ENCODE measurements at regions not wholly inside any gene's neighbourhood (a gene's known extent, or its start where the extent isn't known, plus 50 kb on each side); places are given as distances from the start of the nearest gene placed in this dataset.
"Not testable (repeated sequence)": the region's sequence is repeated elsewhere in the genome, so short reads cannot be mapped to it uniquely, and the experiment has no call there.

- ChIA-PET POLR2A (no interaction called here), CTCF (no interaction called here)
- in situ Hi-C loops (cut with HindIII; ENCODE audit: low pct_unique_long_range_greater_than_20kb, low sequenced_read_pairs) (no loop called here), intact Hi-C loops (cut with micrococcal nuclease; ENCODE audit: unreplicated experiment) (no loop called here)
- Histone ChIP-seq H3K27ac (ENCODE audit: low read length) (no peak overlapping the region), H3K36me3 (ENCODE audit: control insufficient read depth, insufficient read depth, low read length) (no peaks in the 10 kb centered on the region), H3K4me1 (ENCODE audit: control insufficient read depth, insufficient read depth, low read length) (no peaks in the 10 kb centered on the region), H3K9me3 (ENCODE audit: control insufficient read depth, insufficient read depth, low read depth, low read length) (no peaks in the 10 kb centered on the region), H3K4me3 (ENCODE audit: low read depth in 2 of 2, low read length in 2 of 2) (no peak overlapping the region), H3K27me3 (ENCODE audit: control insufficient read depth, insufficient read depth, low read length) (peaks cover 4% of the 10 kb centered on the region; the same call in 1 of the 2 replicates)
- no peak for DNase-seq (ENCODE audit: low read depth, low spot score)
- TF ChIP-seq REST (IDR thresholded peaks at IDR 0.05; ENCODE audit: insufficient read depth in 1 of 2, low read depth in 2 of 2, low read length in 1 of 2) (no peak), CTCF (IDR thresholded peaks at IDR 0.05) (no peak), POLR2AphosphoS5 (IDR thresholded peaks at IDR 0.05; ENCODE audit: low read depth, low read length) (no peak), SIN3A (IDR thresholded peaks at IDR 0.05; ENCODE audit: borderline replicate concordance, insufficient read depth, low read depth, low read length) (no peak), TCF7L2 (IDR thresholded peaks at IDR 0.05; ENCODE audit: low read depth, low read length) (no peak)
- no peak for ATAC-seq
- no TSS peak for BruUV-seq (replicated peaks)
Observed at GRCh38 chr1:37189111-37189510, 154.8 kb upstream of the GRIK3 start.

DNA sequence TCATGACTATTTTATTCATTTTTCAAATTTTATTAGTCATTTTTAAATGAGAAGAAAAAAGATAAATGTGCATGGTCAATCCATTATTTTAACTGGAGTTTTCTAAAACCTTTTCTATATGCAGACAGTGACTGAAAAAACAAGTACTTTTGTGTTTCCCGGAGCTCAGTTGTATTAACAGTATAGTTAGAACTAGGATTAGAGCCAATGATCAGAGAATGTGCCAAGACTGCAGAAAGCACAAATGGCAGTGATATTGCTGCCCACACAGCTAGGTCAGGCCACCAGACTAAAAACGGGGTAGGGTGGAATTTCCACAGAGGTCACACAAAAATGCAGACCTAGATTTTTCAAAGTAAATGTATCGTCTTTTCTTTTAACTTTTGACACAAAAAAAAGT lies 163.1 kb upstream of the GRIK3 start:
- no TSS peak for BruUV-seq (replicated peaks)
- Histone ChIP-seq H3K4me1 (ENCODE audit: control insufficient read depth, insufficient read depth, low read length) (no peaks in the 10 kb centered on the region), H3K27me3 (ENCODE audit: control insufficient read depth, insufficient read depth, low read length) (peaks cover 3% of the 10 kb centered on the region; the same call in 1 of the 2 replicates), H3K4me3 (ENCODE audit: low read depth in 2 of 2, low read length in 2 of 2) (no peak overlapping the region), H3K36me3 (ENCODE audit: control insufficient read depth, insufficient read depth, low read length) (no peaks in the 10 kb centered on the region), H3K27ac (ENCODE audit: low read length) (no peak overlapping the region), H3K9me3 (ENCODE audit: control insufficient read depth, insufficient read depth, low read depth, low read length) (no peaks in the 10 kb centered on the region)
- ChIA-PET CTCF (no interaction called here), POLR2A (no interaction called here)
- intact Hi-C loops (cut with micrococcal nuclease; ENCODE audit: unreplicated experiment) = no loop called here
- DNase-seq (ENCODE audit: low read depth, low spot score) (no peak), ATAC-seq (no peak)
- in situ Hi-C loops (cut with HindIII; ENCODE audit: low pct_unique_long_range_greater_than_20kb, low sequenced_read_pairs) = no loop called here
- TF ChIP-seq POLR2AphosphoS5 (IDR thresholded peaks at IDR 0.05; ENCODE audit: low read depth, low read length) (no peak), SIN3A (IDR thresholded peaks at IDR 0.05; ENCODE audit: borderline replicate concordance, insufficient read depth, low read depth, low read length) (no peak), CTCF (IDR thresholded peaks at IDR 0.05) (no peak), REST (IDR thresholded peaks at IDR 0.05; ENCODE audit: insufficient read depth in 1 of 2, low read depth in 2 of 2, low read length in 1 of 2) (no peak), TCF7L2 (IDR thresholded peaks at IDR 0.05; ENCODE audit: low read depth, low read length) (no peak)

DNA sequence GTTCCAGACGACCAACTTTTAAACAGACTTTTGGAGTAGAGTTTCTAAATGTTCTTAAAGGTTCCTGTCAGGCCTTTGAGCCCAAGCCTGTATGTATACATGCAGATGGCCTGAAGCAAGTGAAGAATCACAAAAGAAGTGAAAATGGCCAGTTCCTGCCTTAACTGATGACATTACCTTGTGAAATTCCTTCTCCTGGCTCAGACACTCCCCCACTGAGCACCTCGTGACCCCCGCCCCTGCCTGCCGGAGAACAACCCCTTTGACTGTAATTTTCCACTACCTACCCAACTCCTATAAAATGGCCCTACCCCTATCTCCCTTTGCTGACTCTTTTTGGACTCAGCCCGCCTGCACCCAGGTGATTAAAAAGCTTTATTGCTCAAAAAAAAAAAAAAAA lies 180.0 kb upstream of the GRIK3 start:
- BruUV-seq (replicated peaks); intact Hi-C loops (cut with micrococcal nuclease; ENCODE audit: unreplicated experiment); H3K9me3 ChIP-seq (ENCODE audit: control insufficient read depth, insufficient read depth, low read depth, low read length); H3K27ac ChIP-seq (ENCODE audit: low read length); H3K4me3 ChIP-seq (ENCODE audit: low read depth in 2 of 2, low read length in 2 of 2); H3K27me3 ChIP-seq (ENCODE audit: control insufficient read depth, insufficient read depth, low read length); DNase-seq (ENCODE audit: low read depth, low spot score); H3K4me1 ChIP-seq (ENCODE audit: control insufficient read depth, insufficient read depth, low read length); CTCF ChIA-PET; ATAC-seq; POLR2A ChIA-PET; in situ Hi-C loops (cut with HindIII; ENCODE audit: low pct_unique_long_range_greater_than_20kb, low sequenced_read_pairs); H3K36me3 ChIP-seq (ENCODE audit: control insufficient read depth, insufficient read depth, low read length): not testable (repeated sequence)
